ENCODE measurements at regions not wholly inside any gene's neighbourhood (a gene's known extent, or its start where the extent isn't known, plus 50 kb on each side); places are given as distances from the start of the nearest gene placed in this dataset.

- TF ChIP-seq CTCF (IDR thresholded peaks at IDR 0.05) (no peak), POLR2A (IDR thresholded peaks at IDR 0.05) (no peak)
Measured at GRCh38 chr3:5390221-5390620, 202.7 kb downstream of the EDEM1 start.
